ENCODE measurements at regions not wholly inside any gene's neighbourhood (a gene's known extent, or its start where the extent isn't known, plus 50 kb on each side); places are given as distances from the start of the nearest gene placed in this dataset.

DNA sequence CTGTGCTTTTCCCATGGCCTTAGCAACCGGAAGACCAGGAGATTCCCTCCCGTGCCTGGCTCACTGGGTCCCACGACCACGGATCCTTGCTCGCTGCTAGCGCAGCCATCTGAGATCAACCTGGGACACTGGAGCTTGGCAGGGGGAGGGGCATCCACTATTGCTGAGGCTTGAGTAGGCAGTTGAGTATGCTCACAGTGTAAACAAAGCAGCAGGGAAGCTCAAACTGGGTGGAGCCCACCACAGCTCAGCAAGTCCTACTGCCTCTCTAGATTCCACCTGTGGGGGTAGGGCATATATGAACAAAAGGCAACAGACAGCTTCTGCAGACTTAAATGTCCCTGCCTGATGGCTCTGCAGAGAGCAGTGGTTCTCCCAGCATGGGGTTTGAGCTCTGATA lies 697.0 kb downstream of the SORCS1 start:
- Histone ChIP-seq H3K27me3 (replicated peaks; ENCODE audit: control insufficient read depth, insufficient read depth, low read length) (no peaks in the 10 kb centered on the region), H3K36me3 (ENCODE audit: control insufficient read depth, insufficient read depth, low read length) (no peaks in the 10 kb centered on the region), H3K9me3 (no peaks in the 10 kb centered on the region), H3K4me3 (ENCODE audit: low read depth, low read length) (no peak overlapping the region), H3K4me1 (no peaks in the 10 kb centered on the region)
- intact Hi-C loops (cut with micrococcal nuclease; ENCODE audit: unreplicated experiment) = no loop called here
- Mint-ChIP-seq H3K27me3 (ENCODE audit: insufficient read depth, unreplicated experiment) (no peaks in the 10 kb centered on the region), H3K4me1 (ENCODE audit: low read depth, unreplicated experiment) (no peaks in the 10 kb centered on the region), H3K9me3 (ENCODE audit: unreplicated experiment) (peaks cover 27% of the 10 kb centered on the region), H3K4me3 (ENCODE audit: unreplicated experiment) (no peak overlapping the region), H3K36me3 (ENCODE audit: insufficient read depth, unreplicated experiment) (no peaks in the 10 kb centered on the region), H3K27ac (ENCODE audit: unreplicated experiment) (no peak overlapping the region)
- TF ChIP-seq, protein P1, sequence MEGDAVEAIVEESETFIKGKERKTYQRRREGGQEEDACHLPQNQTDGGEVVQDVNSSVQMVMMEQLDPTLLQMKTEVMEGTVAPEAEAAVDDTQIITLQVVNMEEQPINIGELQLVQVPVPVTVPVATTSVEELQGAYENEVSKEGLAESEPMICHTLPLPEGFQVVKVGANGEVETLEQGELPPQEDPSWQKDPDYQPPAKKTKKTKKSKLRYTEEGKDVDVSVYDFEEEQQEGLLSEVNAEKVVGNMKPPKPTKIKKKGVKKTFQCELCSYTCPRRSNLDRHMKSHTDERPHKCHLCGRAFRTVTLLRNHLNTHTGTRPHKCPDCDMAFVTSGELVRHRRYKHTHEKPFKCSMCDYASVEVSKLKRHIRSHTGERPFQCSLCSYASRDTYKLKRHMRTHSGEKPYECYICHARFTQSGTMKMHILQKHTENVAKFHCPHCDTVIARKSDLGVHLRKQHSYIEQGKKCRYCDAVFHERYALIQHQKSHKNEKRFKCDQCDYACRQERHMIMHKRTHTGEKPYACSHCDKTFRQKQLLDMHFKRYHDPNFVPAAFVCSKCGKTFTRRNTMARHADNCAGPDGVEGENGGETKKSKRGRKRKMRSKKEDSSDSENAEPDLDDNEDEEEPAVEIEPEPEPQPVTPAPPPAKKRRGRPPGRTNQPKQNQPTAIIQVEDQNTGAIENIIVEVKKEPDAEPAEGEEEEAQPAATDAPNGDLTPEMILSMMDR (IDR thresholded peaks at IDR 0.05; ENCODE audit: insufficient read depth in 1 of 2, low read depth in 1 of 2, low read length in 1 of 2, severe bottlenecking in 1 of 2, unreplicated experiment in 1 of 2) = no peak
- ChIA-PET POLR2A (no interaction called here), CTCF (no interaction called here)
- BruUV-seq (replicated peaks) = no TSS peak
- no peak for DNase-seq

DNA sequence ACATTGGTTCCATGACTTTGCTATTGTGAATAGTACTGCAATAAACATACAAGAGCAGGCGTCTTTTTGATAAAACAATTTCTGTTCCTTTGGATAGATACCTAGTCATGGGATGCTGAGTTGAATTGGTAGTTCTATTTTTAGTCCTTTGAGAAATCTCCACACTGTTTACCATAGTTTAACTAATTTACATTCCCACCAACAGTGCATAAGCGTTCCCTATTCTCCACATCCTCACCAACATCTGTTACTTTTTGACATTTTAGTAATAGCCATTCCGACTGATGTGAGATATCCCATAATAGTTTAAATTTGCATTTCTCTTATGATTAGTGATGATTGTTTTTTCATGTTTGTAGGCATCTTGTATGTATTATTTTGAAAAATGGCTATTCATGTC lies 707.0 kb downstream of the SORCS1 start:
- no peak for DNase-seq
- Histone ChIP-seq H3K36me3 (ENCODE audit: control insufficient read depth, insufficient read depth, low read length) (no peaks in the 10 kb centered on the region), H3K4me3 (ENCODE audit: low read depth, low read length) (no peak overlapping the region), H3K27me3 (replicated peaks; ENCODE audit: control insufficient read depth, insufficient read depth, low read length) (no peaks in the 10 kb centered on the region), H3K9me3 (no peaks in the 10 kb centered on the region), H3K4me1 (no peaks in the 10 kb centered on the region)
- no peaks in the 10 kb centered on the region for H3K36me3 Mint-ChIP-seq (ENCODE audit: insufficient read depth, unreplicated experiment)
- H3K9me3 Mint-ChIP-seq (ENCODE audit: unreplicated experiment) = peaks cover 5% of the 10 kb centered on the region
- H3K4me1 Mint-ChIP-seq (ENCODE audit: low read depth, unreplicated experiment) = no peaks in the 10 kb centered on the region
- H3K27me3 Mint-ChIP-seq (ENCODE audit: insufficient read depth, unreplicated experiment) = no peaks in the 10 kb centered on the region
- TF ChIP-seq, protein P1 (IDR thresholded peaks at IDR 0.05; ENCODE audit: insufficient read depth in 1 of 2, low read depth in 1 of 2, low read length in 1 of 2, severe bottlenecking in 1 of 2, unreplicated experiment in 1 of 2) = no peak
- no peak overlapping the region for H3K4me3 Mint-ChIP-seq (ENCODE audit: unreplicated experiment)
- ChIA-PET POLR2A (no interaction called here), CTCF (no interaction called here)
- H3K27ac Mint-ChIP-seq (ENCODE audit: unreplicated experiment) = no peak overlapping the region
- intact Hi-C loops (cut with micrococcal nuclease; ENCODE audit: unreplicated experiment) = no loop called here
- no TSS peak for BruUV-seq (replicated peaks)

- no peak overlapping the region for H3K4me3 Mint-ChIP-seq (ENCODE audit: unreplicated experiment)
- intact Hi-C loops (cut with micrococcal nuclease; ENCODE audit: unreplicated experiment) = no loop called here
- no TSS peak for BruUV-seq (replicated peaks)
- Histone ChIP-seq H3K9me3 (no peaks in the 10 kb centered on the region), H3K36me3 (ENCODE audit: control insufficient read depth, insufficient read depth, low read length) (no peaks in the 10 kb centered on the region), H3K4me1 (no peaks in the 10 kb centered on the region), H3K27me3 (replicated peaks; ENCODE audit: control insufficient read depth, insufficient read depth, low read length) (no peaks in the 10 kb centered on the region), H3K4me3 (ENCODE audit: low read depth, low read length) (no peak overlapping the region)
- H3K36me3 Mint-ChIP-seq (ENCODE audit: insufficient read depth, unreplicated experiment) = no peaks in the 10 kb centered on the region
- no peaks in the 10 kb centered on the region for H3K9me3 Mint-ChIP-seq (ENCODE audit: unreplicated experiment)
- no peaks in the 10 kb centered on the region for H3K27me3 Mint-ChIP-seq (ENCODE audit: insufficient read depth, unreplicated experiment)
- CTCF ChIA-PET = no interaction called here
- H3K4me1 Mint-ChIP-seq (ENCODE audit: low read depth, unreplicated experiment) = no peaks in the 10 kb centered on the region
- H3K27ac Mint-ChIP-seq (ENCODE audit: unreplicated experiment) = no peak overlapping the region
- POLR2A ChIA-PET = no interaction called here
- TF ChIP-seq, protein P1 (IDR thresholded peaks at IDR 0.05; ENCODE audit: insufficient read depth in 1 of 2, low read depth in 1 of 2, low read length in 1 of 2, severe bottlenecking in 1 of 2, unreplicated experiment in 1 of 2) = no peak
- DNase-seq = no peak
These were observed 710.3 kb downstream of the SORCS1 start for GRCh38 chr10:106454233-106454632.

Measured in Caco-2 (cell line).